ENCODE measurements at regions not wholly inside any gene's neighbourhood (a gene's known extent, or its start where the extent isn't known, plus 50 kb on each side); places are given as distances from the start of the nearest gene placed in this dataset.

GRCh38 chr11:134802598-134802997 lies 390.6 kb upstream of the B3GAT1 start:
- in situ Hi-C loops (cut with MboI; ENCODE audit: low pct_ligation_motif_present in 1 of 4, low pct_unique_long_range_greater_than_20kb in 1 of 4, low sequenced_read_pairs in 3 of 4) (no loop called here), intact Hi-C loops (cut with DNase I; ENCODE audit: low total_unique reads) (no loop called here)
- no peaks in the 10 kb centered on the region for H3K4me1 ChIP-seq
- no peak for TF ChIP-seq CTCF (IDR thresholded peaks at IDR 0.05)
- no peak for TF ChIP-seq EP300 (IDR thresholded peaks at IDR 0.05; ENCODE audit: low read depth)
- TF ChIP-seq POLR2A (IDR thresholded peaks at IDR 0.05) = no peak
- TF ChIP-seq POLR2AphosphoS5 (IDR thresholded peaks at IDR 0.05) = no peak
- no peaks in the 10 kb centered on the region for H3K9me3 ChIP-seq
- H3K27ac ChIP-seq = no peak overlapping the region
- DNase-seq = no peak
- no peak overlapping the region for H3K4me3 ChIP-seq
- H3K27me3 ChIP-seq = peaks cover 25% of the 10 kb centered on the region
- no peaks in the 10 kb centered on the region for H3K36me3 ChIP-seq
- 81 to 87% methylated on average over 3 of the region's 3 CpGs for WGBS, 2 donors (ENCODE audit: low coverage in 1 of 2)

GRCh38 chr11:134802116-134802515 lies 390.1 kb upstream of the B3GAT1 start:
- Histone ChIP-seq H3K27ac (no peak overlapping the region), H3K27me3 (peaks cover 25% of the 10 kb centered on the region), H3K9me3 (no peaks in the 10 kb centered on the region), H3K4me3 (no peak overlapping the region), H3K4me1 (no peaks in the 10 kb centered on the region), H3K36me3 (no peaks in the 10 kb centered on the region)
- TF ChIP-seq CTCF (IDR thresholded peaks at IDR 0.05) (no peak), POLR2AphosphoS5 (IDR thresholded peaks at IDR 0.05) (no peak), EP300 (IDR thresholded peaks at IDR 0.05; ENCODE audit: low read depth) (no peak), POLR2A (IDR thresholded peaks at IDR 0.05) (no peak)
- intact Hi-C loops (cut with DNase I; ENCODE audit: low total_unique reads) = no loop called here
- in situ Hi-C loops (cut with MboI; ENCODE audit: low pct_ligation_motif_present in 1 of 4, low pct_unique_long_range_greater_than_20kb in 1 of 4, low sequenced_read_pairs in 3 of 4) = no loop called here
- WGBS, 2 donors (ENCODE audit: low coverage in 1 of 2) = 43 to 60% methylated on average over 3 to 6 of the region's 6 CpGs
- DNase-seq = no peak

GRCh38 chr11:134801570-134801969 lies 389.5 kb upstream of the B3GAT1 start:
- TF ChIP-seq CTCF (IDR thresholded peaks at IDR 0.05) = no peak
- TF ChIP-seq EP300 (IDR thresholded peaks at IDR 0.05; ENCODE audit: low read depth) = no peak
- TF ChIP-seq POLR2A (IDR thresholded peaks at IDR 0.05) = no peak
- no peak for TF ChIP-seq POLR2AphosphoS5 (IDR thresholded peaks at IDR 0.05)
- in situ Hi-C loops (cut with MboI; ENCODE audit: low pct_ligation_motif_present in 1 of 4, low pct_unique_long_range_greater_than_20kb in 1 of 4, low sequenced_read_pairs in 3 of 4) = no loop called here
- Histone ChIP-seq H3K4me1 (no peaks in the 10 kb centered on the region), H3K27ac (no peak overlapping the region), H3K36me3 (no peaks in the 10 kb centered on the region), H3K4me3 (no peak overlapping the region), H3K27me3 (peaks cover 25% of the 10 kb centered on the region), H3K9me3 (no peaks in the 10 kb centered on the region)
- intact Hi-C loops (cut with DNase I; ENCODE audit: low total_unique reads) = no loop called here
- WGBS, 2 donors (ENCODE audit: low coverage in 1 of 2) = 0 to 17% methylated on average over 4 to 5 of the region's 5 CpGs
- no peak for DNase-seq

- TF ChIP-seq POLR2A (IDR thresholded peaks at IDR 0.05) (no peak), POLR2AphosphoS5 (IDR thresholded peaks at IDR 0.05) (no peak), CTCF (IDR thresholded peaks at IDR 0.05) (no peak), EP300 (IDR thresholded peaks at IDR 0.05; ENCODE audit: low read depth) (no peak)
- no peak overlapping the region for H3K4me3 ChIP-seq
- peaks cover 25% of the 10 kb centered on the region for H3K27me3 ChIP-seq
- 82% methylated on average over 11 of the region's 11 CpGs; no CpG with 5 or more reads in 1 of the 2 donors for WGBS, 2 donors (ENCODE audit: low coverage in 1 of 2)
- no peak for DNase-seq
- in situ Hi-C loops (cut with MboI; ENCODE audit: low pct_ligation_motif_present in 1 of 4, low pct_unique_long_range_greater_than_20kb in 1 of 4, low sequenced_read_pairs in 3 of 4) (no loop called here), intact Hi-C loops (cut with DNase I; ENCODE audit: low total_unique reads) (no loop called here)
- no peaks in the 10 kb centered on the region for H3K36me3 ChIP-seq
- no peaks in the 10 kb centered on the region for H3K9me3 ChIP-seq
- no peaks in the 10 kb centered on the region for H3K4me1 ChIP-seq
- H3K27ac ChIP-seq = no peak overlapping the region
Observed at GRCh38 chr11:134800826-134801225, 388.8 kb upstream of the B3GAT1 start.
